ENCODE measurements at regions not wholly inside any gene's neighbourhood (a gene's known extent, or its start where the extent isn't known, plus 50 kb on each side); places are given as distances from the start of the nearest gene placed in this dataset.

DNA sequence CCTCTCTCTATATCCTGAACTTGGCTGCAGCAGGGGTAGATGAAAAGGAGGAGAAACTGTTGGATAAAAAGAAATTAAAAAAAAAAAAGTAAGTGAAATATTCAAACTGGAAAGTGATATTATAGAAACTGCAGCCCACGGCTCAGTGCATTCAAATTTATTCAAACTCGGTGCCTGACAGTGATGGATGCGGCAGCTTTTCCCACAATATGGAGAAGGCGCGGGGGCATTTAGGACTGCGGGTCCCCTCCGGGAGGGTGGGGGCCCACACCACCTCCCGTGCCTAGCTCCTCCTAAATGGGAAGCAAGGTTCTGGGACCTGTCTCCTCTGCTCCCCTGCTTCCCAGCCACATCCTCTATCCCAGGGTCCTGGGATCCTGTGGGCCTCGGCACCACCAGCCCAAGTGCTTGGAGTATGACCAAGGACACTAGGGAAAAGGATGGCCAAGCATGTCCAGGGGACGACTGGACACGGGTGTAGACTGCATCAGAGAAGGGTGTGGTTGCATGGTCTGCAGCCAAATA, 82.4 kb downstream of the HIF1AN start:
- Histone ChIP-seq H3K4me1 (no peaks in the 10 kb centered on the region), H3K27me3 (peaks cover 53% of the 10 kb centered on the region), H3K27ac (no peak overlapping the region), H3K36me3 (no peaks in the 10 kb centered on the region), H3K4me3 (no peak overlapping the region), H3K9me3 (no peaks in the 10 kb centered on the region)
- ATAC-seq (no peak), DNase-seq (no peak)
- TF ChIP-seq, protein P1, sequence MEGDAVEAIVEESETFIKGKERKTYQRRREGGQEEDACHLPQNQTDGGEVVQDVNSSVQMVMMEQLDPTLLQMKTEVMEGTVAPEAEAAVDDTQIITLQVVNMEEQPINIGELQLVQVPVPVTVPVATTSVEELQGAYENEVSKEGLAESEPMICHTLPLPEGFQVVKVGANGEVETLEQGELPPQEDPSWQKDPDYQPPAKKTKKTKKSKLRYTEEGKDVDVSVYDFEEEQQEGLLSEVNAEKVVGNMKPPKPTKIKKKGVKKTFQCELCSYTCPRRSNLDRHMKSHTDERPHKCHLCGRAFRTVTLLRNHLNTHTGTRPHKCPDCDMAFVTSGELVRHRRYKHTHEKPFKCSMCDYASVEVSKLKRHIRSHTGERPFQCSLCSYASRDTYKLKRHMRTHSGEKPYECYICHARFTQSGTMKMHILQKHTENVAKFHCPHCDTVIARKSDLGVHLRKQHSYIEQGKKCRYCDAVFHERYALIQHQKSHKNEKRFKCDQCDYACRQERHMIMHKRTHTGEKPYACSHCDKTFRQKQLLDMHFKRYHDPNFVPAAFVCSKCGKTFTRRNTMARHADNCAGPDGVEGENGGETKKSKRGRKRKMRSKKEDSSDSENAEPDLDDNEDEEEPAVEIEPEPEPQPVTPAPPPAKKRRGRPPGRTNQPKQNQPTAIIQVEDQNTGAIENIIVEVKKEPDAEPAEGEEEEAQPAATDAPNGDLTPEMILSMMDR (IDR thresholded peaks at IDR 0.05), result no peak
- intact Hi-C loops (cut with DNase I), result no loop called here

DNA sequence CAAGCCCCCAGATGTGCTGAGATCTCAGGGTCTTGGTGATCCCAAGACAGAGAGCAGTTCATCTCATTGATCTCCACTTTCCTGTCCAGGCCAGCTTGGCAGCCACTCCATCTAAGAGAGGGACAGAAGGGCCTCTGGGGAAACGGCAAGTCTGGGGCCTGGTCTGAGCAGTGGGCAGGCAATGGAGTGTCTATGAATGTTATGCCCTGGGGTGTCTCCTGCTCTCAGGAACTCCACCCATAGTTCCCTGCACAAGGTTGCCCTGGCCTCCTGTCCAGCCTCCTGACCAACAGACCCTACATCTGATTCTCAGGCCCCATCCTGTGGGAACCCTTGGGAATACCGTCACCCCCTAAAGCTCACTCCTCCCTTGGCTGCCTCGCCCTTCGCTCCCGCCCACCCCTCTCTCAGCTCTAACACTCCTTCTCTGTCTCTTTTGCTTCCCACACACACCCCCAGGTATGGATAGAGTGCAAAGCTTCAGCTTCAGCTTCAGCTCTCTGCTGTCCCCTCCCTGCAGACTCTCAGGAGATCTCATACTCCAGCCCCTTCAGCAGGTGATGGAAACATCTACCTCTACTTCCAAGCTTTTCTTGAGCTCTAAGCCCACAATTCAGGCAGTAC, 83.0 kb downstream of the HIF1AN start:
- TF ChIP-seq, protein P1 (IDR thresholded peaks at IDR 0.05), result no peak
- intact Hi-C loops (cut with DNase I), result no loop called here
- Histone ChIP-seq H3K4me3 (no peak overlapping the region), H3K9me3 (no peaks in the 10 kb centered on the region), H3K27ac (no peak overlapping the region), H3K27me3 (peaks cover 52% of the 10 kb centered on the region), H3K4me1 (no peaks in the 10 kb centered on the region), H3K36me3 (no peaks in the 10 kb centered on the region)
- DNase-seq, result no peak
- ATAC-seq, result no peak

DNA sequence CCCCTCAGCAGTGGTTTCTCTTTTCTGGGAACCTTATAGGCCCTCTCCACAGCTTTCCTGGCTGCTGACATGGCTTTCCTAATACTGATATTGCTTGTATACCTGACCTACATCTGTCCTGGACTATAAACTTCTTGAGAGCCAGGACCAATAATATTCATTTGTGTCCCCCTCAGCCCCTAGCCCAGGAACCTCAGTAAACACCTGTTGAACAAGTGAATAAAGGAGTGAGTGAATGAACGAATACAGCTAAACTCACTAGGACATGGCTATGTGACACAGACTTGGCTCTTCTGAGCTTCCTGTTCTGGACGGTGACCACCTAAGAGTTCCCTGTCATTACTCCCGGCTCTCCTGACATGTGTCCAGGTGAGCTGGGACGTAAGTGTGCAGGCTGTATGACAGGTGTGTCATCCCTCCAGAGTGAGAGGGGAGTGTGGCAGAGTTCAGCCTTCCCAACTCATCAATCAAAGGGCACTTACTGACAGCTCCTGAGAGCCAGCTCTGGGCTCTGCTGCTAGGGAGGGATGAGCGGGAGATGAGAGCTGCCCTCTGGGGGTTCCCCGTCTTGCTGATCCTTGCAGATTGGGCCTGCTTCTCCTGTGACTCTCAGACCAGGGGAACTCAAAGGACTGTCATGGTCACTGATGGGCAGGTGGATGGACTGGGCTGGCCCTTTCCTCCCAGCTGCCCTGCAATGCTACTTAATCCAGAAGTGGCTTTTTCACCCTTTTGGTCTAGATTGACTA, 84.5 kb downstream of the HIF1AN start:
- intact Hi-C loops (cut with DNase I), result no loop called here
- H3K4me3 ChIP-seq, result no peak overlapping the region
- H3K4me1 ChIP-seq, result no peaks in the 10 kb centered on the region
- H3K9me3 ChIP-seq, result no peaks in the 10 kb centered on the region
- ATAC-seq, result no peak
- H3K27ac ChIP-seq, result no peak overlapping the region
- TF ChIP-seq, protein P1 (IDR thresholded peaks at IDR 0.05), result no peak
- H3K27me3 ChIP-seq, result peaks cover 59% of the 10 kb centered on the region
- no peaks in the 10 kb centered on the region for H3K36me3 ChIP-seq
- no peak for DNase-seq

DNA sequence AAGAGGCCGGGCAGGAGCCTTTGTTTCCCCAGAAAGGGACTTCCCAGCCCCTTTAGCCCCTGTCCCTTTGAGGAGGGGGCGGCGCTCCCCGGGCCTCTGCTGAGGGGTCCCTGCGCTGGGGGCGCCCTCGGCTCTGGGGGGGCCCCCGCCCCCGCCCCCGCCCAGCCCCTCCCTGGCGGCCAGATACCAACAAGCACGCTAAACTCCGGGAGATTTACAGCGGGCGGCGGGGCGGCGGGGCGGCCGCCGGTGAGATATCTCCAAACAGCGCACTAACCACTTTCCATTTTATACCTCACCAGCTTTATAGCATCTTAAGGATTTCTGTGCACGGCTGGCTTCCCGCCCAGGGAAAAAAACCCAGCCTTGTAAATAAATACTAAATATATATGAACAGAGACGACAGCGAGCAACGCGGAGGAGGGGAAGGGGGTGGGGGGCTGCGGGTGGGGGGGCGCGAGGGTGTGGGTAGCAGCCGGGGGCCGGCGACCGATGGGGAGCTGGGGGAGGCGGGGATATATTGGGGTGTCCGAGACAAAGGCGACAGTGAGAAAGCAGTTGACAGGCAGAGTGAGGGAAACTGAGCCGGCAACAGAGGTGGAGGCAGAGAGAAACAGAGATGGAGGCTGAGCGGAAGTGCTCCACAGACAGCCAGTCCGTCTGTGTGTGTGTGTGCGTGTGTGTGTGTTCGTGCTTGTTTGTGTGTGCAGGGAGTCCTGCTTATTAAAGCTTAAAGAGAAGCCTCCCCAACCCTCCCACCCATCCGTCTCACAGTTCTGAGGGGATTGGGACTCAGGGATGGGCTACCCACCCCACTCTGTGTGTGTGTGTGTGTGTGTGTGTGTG, 85.8 kb downstream of the HIF1AN start:
- intact Hi-C loops (cut with DNase I), result no loop called here
- no peak for ATAC-seq

DNA sequence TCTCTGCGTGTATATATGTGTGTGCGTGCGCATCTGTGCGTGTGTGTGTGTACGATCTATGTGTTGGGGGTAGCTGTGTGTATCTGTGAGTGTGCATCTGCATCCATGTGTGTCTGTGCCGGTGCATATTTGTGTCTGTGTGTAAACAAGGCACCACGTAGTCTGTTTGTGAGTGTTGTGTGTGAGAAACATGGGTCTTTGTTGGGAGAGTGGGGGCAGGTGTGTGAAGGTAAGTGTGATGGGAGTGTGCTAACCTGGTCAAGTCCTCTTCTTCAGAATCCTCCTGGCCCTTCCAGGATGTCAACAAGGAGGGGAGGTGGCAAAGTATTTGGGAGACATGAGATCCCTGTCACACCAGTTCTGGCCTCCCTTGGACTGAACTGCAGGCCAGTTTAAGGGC, 87.2 kb downstream of the HIF1AN start:
- ATAC-seq, result no peak
- intact Hi-C loops (cut with DNase I), result no loop called here
- no peak overlapping the region for H3K4me3 ChIP-seq
- H3K27me3 ChIP-seq, result peaks cover 70% of the 10 kb centered on the region
- H3K4me1 ChIP-seq, result no peaks in the 10 kb centered on the region
- TF ChIP-seq, protein P1 (IDR thresholded peaks at IDR 0.05), result no peak
- H3K27ac ChIP-seq, result no peak overlapping the region
- H3K36me3 ChIP-seq, result no peaks in the 10 kb centered on the region
- H3K9me3 ChIP-seq, result no peaks in the 10 kb centered on the region
- peak; percentile 34 for DNase-seq

More for the DNA sequence above, 85.8 kb downstream of the HIF1AN start:
- no peaks in the 10 kb centered on the region for H3K36me3 ChIP-seq
- H3K4me1 ChIP-seq, result no peaks in the 10 kb centered on the region
- no peak overlapping the region for H3K4me3 ChIP-seq
- TF ChIP-seq, protein P1 (IDR thresholded peaks at IDR 0.05), result no peak
- peaks cover 70% of the 10 kb centered on the region for H3K27me3 ChIP-seq
- DNase-seq, result peak; percentile 30
- H3K27ac ChIP-seq, result no peak overlapping the region
- H3K9me3 ChIP-seq, result no peaks in the 10 kb centered on the region
